Activated effector memory CD4-positive, alpha-beta T cell treated with anti-CD3 and anti-CD28 coated beads, Interleukin-2, amount 50 U/mL, for 16 hours (primary cell): ENCODE measurements at regions not wholly inside any gene's neighbourhood (a gene's known extent, or its start where the extent isn't known, plus 50 kb on each side); places are given as distances from the start of the nearest gene placed in this dataset.
"Not testable (repeated sequence)": the region's sequence is repeated elsewhere in the genome, so short reads cannot be mapped to it uniquely, and the experiment has no call there.

Experiments
- DNase-seq: peaks from one replicate; pipeline ENCODE4 v3.0.0-alpha.2; 2020

GRCh38 chr6:137305691-137306090, 86.5 kb upstream of the IFNGR1 start:
- no peak for DNase-seq

GRCh38 chr6:137304020-137304780, 85.0 kb upstream of the IFNGR1 start:
- DNase-seq: no peak

GRCh38 chr6:137303441-137303840, 84.3 kb upstream of the IFNGR1 start:
- DNase-seq: no peak

- no peak for DNase-seq
Observed at GRCh38 chr6:137299681-137300080, 80.5 kb upstream of the IFNGR1 start.

- DNase-seq: no peak
Observed at GRCh38 chr6:137297887-137298286, 78.7 kb upstream of the IFNGR1 start.

GRCh38 chr6:137292326-137292725, 73.1 kb upstream of the IFNGR1 start:
- DNase-seq: not testable (repeated sequence)

- no peak for DNase-seq
Observed at GRCh38 chr6:137291441-137291840, 72.3 kb upstream of the IFNGR1 start.

GRCh38 chr6:137290601-137291261, 71.5 kb upstream of the IFNGR1 start:
- DNase-seq: no peak

GRCh38 chr6:137286916-137287315, 67.7 kb upstream of the IFNGR1 start:
- no peak for DNase-seq

- no peak for DNase-seq
Observed at GRCh38 chr6:137286368-137286767, 67.2 kb upstream of the IFNGR1 start.

- no peak for DNase-seq
Observed at GRCh38 chr6:137284811-137285110, 65.6 kb upstream of the IFNGR1 start.

GRCh38 chr6:137283940-137284810, 65.0 kb upstream of the IFNGR1 start:
- no peak for DNase-seq

- DNase-seq: no peak
Observed at GRCh38 chr6:137283080-137283479, 63.9 kb upstream of the IFNGR1 start.

GRCh38 chr6:137282254-137282653, 63.1 kb upstream of the IFNGR1 start:
- DNase-seq: no peak

GRCh38 chr6:137279279-137279678, 60.1 kb upstream of the IFNGR1 start:
- DNase-seq: not testable (repeated sequence)

GRCh38 chr6:137277971-137278637, 58.9 kb upstream of the IFNGR1 start:
- no peak for DNase-seq

GRCh38 chr6:137272403-137272802, 53.2 kb upstream of the IFNGR1 start:
- DNase-seq: no peak

GRCh38 chr6:137271245-137272183, 52.3 kb upstream of the IFNGR1 start:
- DNase-seq: no peak

GRCh38 chr6:137269803-137270202, 50.6 kb upstream of the IFNGR1 start:
- DNase-seq: no peak

- no peak for DNase-seq
Observed at GRCh38 chr6:137269347-137269746, 50.2 kb upstream of the IFNGR1 start.
